Keratinocyte (primary cell): ENCODE measurements at regions not wholly inside any gene's neighbourhood (a gene's known extent, or its start where the extent isn't known, plus 50 kb on each side); places are given as distances from the start of the nearest gene placed in this dataset.

Experiments
- CTCF ChIP-seq, 3 experiments: IDR thresholded peaks in 1 of 3; conservative IDR thresholded peaks in 1 of 3; optimal IDR thresholded peaks in 1 of 3; 2 replicates in 2 of 3; 3 replicates in 1 of 3; pipeline versions ENCODE3 to v1.5.1; 2011; ENCODE audit warnings: low read length in 3 of 3, mild to moderate bottlenecking in 3 of 3, moderate library complexity in 2 of 3, control low read depth in 1 of 3, inconsistent platforms in 1 of 3; ENCODE audit not compliant: insufficient read depth in 2 of 3; ENCODE audit errors: extremely low read depth in 1 of 3
- EZH2 ChIP-seq: IDR thresholded peaks from one replicate; pipeline ENCODE4 v1.6.1; 2012; ENCODE audit warnings: inconsistent platforms, mild to moderate bottlenecking, low read length, moderate library complexity

- TF ChIP-seq CTCF (optimal IDR thresholded peaks at IDR 0.05 in 1 of 3, IDR thresholded peaks at IDR 0.05 in 1 of 3, conservative IDR thresholded peaks at IDR 0.05 in 1 of 3; ENCODE audit: extremely low read depth in 1 of 3, insufficient read depth in 2 of 3, low read length in 3 of 3) (no peak), EZH2 (no peak)
Measured at GRCh38 chr11:80617156-80617555, 1176.3 kb upstream of the TENM4 start.
